ENCODE measurements at regions not wholly inside any gene's neighbourhood (a gene's known extent, or its start where the extent isn't known, plus 50 kb on each side); places are given as distances from the start of the nearest gene placed in this dataset.

GRCh38 chr10:56871160-56871668 lies 510.2 kb upstream of the ZWINT start:
- TF ChIP-seq CTCF (conservative IDR thresholded peaks at IDR 0.05) (no peak), ZFX (IDR thresholded peaks at IDR 0.05) (no peak)
